Keratinocyte (primary cell): ENCODE measurements at regions not wholly inside any gene's neighbourhood (a gene's known extent, or its start where the extent isn't known, plus 50 kb on each side); places are given as distances from the start of the nearest gene placed in this dataset.

Experiments used
- DNase-seq: peaks from one replicate; pipeline ENCODE4 v3.0.0-alpha.2; 2011; ENCODE audit warnings: low read depth, missing footprints, low spot score
- FAIRE-seq: peaks from 2 replicates; lab custom pipeline; 2011; peaks lifted over from hg19 to GRCh38; lab: Jason Lieb, UNC
- H2AFZ ChIP-seq: 2 replicates; pipeline ENCODE4 v1.6.0; 2012; ENCODE audit warnings: low read length, control low read depth, inconsistent platforms; ENCODE audit not compliant: control insufficient read depth
- H3K27ac ChIP-seq: 2 replicates; pipeline ENCODE4 v1.5.1; 2011; ENCODE audit warnings: low read length; ENCODE audit not compliant: control insufficient read depth, insufficient read depth
- H3K27me3 ChIP-seq: 3 replicates; pipeline ENCODE4 v1.6.0; 2011; ENCODE audit warnings: low read length; ENCODE audit not compliant: control insufficient read depth, insufficient read depth; ENCODE audit errors: extremely low read depth
- H3K36me3 ChIP-seq, 2 experiments: 2 replicates in 1 of 2; 3 replicates in 1 of 2; pipeline ENCODE4 v1.5.1; 2011; ENCODE audit warnings: low read length in 2 of 2, mild to moderate bottlenecking in 1 of 2; ENCODE audit not compliant: control insufficient read depth in 2 of 2, insufficient read depth in 2 of 2; ENCODE audit errors: extremely low read depth in 1 of 2
- H3K4me1 ChIP-seq: 3 replicates; pipeline ENCODE4 v1.5.1; 2011; ENCODE audit warnings: low read length; ENCODE audit not compliant: control insufficient read depth, insufficient read depth; ENCODE audit errors: extremely low read depth
- H3K4me2 ChIP-seq: 3 replicates; pipeline ENCODE4 v1.6.0; 2011; ENCODE audit warnings: low read depth, low read length; ENCODE audit not compliant: control insufficient read depth, insufficient read depth; ENCODE audit errors: extremely low read depth
- H3K4me3 ChIP-seq, 3 experiments: fragments of 200-600 bp in 1 of 3; sonication (generic) in 1 of 3; 2 replicates in 2 of 3; 3 replicates in 1 of 3; pipeline ENCODE4 v1.5.1; 2011 to 2016; ENCODE audit warnings: low read length in 3 of 3, mild to moderate bottlenecking in 3 of 3, control low read depth in 2 of 3, inconsistent platforms in 1 of 3, low read depth in 1 of 3, mixed read lengths in 1 of 3, mixed run types in 1 of 3, moderate library complexity in 1 of 3; ENCODE audit not compliant: control insufficient read depth in 2 of 3, insufficient read depth in 2 of 3; ENCODE audit errors: extremely low read depth in 1 of 3
- H3K79me2 ChIP-seq: 2 replicates; pipeline ENCODE4 v1.6.0; 2012; ENCODE audit warnings: low read length; ENCODE audit not compliant: control insufficient read depth, insufficient read depth
- H3K9ac ChIP-seq: 3 replicates; pipeline ENCODE4 v1.6.0; 2011; ENCODE audit warnings: low read length; ENCODE audit not compliant: control insufficient read depth, insufficient read depth; ENCODE audit errors: extremely low read depth
- H3K9me1 ChIP-seq: 3 replicates; pipeline ENCODE4 v1.6.0; 2011; ENCODE audit warnings: low read length; ENCODE audit not compliant: control insufficient read depth, insufficient read depth; ENCODE audit errors: extremely low read depth
- H3K9me3 ChIP-seq: 2 replicates; pipeline ENCODE4 v1.5.1; 2012; ENCODE audit warnings: low read depth, low read length; ENCODE audit not compliant: control insufficient read depth
- H4K20me1 ChIP-seq: 3 replicates; pipeline ENCODE4 v1.6.0; 2011; ENCODE audit warnings: low read length; ENCODE audit not compliant: control insufficient read depth, insufficient read depth; ENCODE audit errors: extremely low read depth
- CTCF ChIP-seq, 3 experiments: IDR thresholded peaks in 1 of 3; conservative IDR thresholded peaks in 1 of 3; optimal IDR thresholded peaks in 1 of 3; 2 replicates in 2 of 3; 3 replicates in 1 of 3; pipeline versions ENCODE3 to v1.5.1; 2011; ENCODE audit warnings: low read length in 3 of 3, mild to moderate bottlenecking in 3 of 3, moderate library complexity in 2 of 3, control low read depth in 1 of 3, inconsistent platforms in 1 of 3; ENCODE audit not compliant: insufficient read depth in 2 of 3; ENCODE audit errors: extremely low read depth in 1 of 3
- EZH2 ChIP-seq: IDR thresholded peaks from one replicate; pipeline ENCODE4 v1.6.1; 2012; ENCODE audit warnings: inconsistent platforms, mild to moderate bottlenecking, low read length, moderate library complexity
- dilution Hi-C: fragments of 300-500 bp; cut with MboI; formaldehyde crosslinking; loops from one replicate; pipeline ENCODE4 v1.7.0; 2020; ENCODE audit warnings: low sequenced_read_pairs; ENCODE audit not compliant: extremely low pct_ligation_motif_present

DNA sequence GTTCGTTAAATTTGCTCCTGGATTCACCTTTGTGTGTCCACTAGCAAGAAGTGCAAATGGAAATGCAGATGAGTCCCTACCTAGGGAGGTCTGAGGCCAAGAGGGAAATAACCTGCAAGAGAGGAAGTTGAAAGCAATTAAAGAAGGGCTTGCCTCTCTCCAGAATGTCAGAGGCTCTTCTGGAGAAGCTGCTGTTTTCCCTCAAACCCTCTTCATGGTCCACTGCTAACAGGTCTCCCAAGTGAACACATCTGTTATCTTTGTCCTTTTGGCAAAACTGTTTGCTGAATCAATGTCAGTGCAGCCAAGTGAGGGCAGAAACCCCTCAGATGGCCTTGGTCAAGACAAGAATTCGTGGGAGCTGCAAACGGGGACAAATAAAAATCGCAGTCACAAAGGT, 177.3 kb upstream of the PLXNA2 start:
- Histone ChIP-seq H3K9ac (no peak overlapping the region), H3K9me3 (no peaks in the 10 kb centered on the region), H3K4me2 (no peak overlapping the region), H4K20me1 (no peaks in the 10 kb centered on the region), H3K4me1 (no peaks in the 10 kb centered on the region), H3K9me1 (no peaks in the 10 kb centered on the region), H3K27ac (no peak overlapping the region), H3K4me3 (no peak overlapping the region), H2AFZ (no peak overlapping the region), H3K27me3 (no peaks in the 10 kb centered on the region), H3K36me3 (no peaks in the 10 kb centered on the region), H3K79me2 (no peaks in the 10 kb centered on the region)
- FAIRE-seq, result no peak
- dilution Hi-C loops, result no loop called here
- no peak for DNase-seq
- TF ChIP-seq EZH2 (no peak), CTCF (optimal IDR thresholded peaks at IDR 0.05 in 1 of 3, IDR thresholded peaks at IDR 0.05 in 1 of 3, conservative IDR thresholded peaks at IDR 0.05 in 1 of 3; ENCODE audit: extremely low read depth in 1 of 3, insufficient read depth in 2 of 3, low read length in 3 of 3) (no peak)

DNA sequence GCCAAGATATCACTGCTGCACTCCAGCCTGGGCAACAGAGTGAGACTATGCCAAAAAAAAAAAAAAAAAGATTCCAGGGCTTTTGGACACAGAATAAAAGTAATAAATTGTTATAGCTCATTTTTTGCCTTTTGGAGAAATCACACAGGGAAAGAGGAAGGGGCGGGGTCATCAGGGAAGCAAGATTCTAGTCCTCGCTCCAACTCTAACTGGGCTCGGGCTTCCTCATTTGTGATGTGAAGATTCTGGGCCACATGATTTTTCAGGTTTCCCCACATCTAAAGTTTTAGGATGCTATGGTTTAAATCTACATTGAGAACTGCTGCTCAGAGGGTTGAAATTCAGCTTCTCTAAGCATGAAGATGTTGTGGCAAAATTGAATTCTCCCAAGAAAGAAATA, 179.3 kb upstream of the PLXNA2 start:
- no peak for DNase-seq
- H3K27ac ChIP-seq, result no peak overlapping the region
- no peaks in the 10 kb centered on the region for H4K20me1 ChIP-seq
- no peaks in the 10 kb centered on the region for H3K36me3 ChIP-seq
- H3K9ac ChIP-seq, result no peak overlapping the region
- H3K4me3 ChIP-seq, result no peak overlapping the region
- no peak for FAIRE-seq
- no peaks in the 10 kb centered on the region for H3K79me2 ChIP-seq
- no peaks in the 10 kb centered on the region for H3K9me3 ChIP-seq
- dilution Hi-C loops, result no loop called here
- no peaks in the 10 kb centered on the region for H3K9me1 ChIP-seq
- H3K4me1 ChIP-seq, result no peaks in the 10 kb centered on the region
- no peaks in the 10 kb centered on the region for H3K27me3 ChIP-seq
- H3K4me2 ChIP-seq, result no peak overlapping the region
- TF ChIP-seq EZH2, result no peak
- no peak for TF ChIP-seq CTCF (optimal IDR thresholded peaks at IDR 0.05 in 1 of 3, IDR thresholded peaks at IDR 0.05 in 1 of 3, conservative IDR thresholded peaks at IDR 0.05 in 1 of 3; ENCODE audit: extremely low read depth in 1 of 3, insufficient read depth in 2 of 3, low read length in 3 of 3)
- H2AFZ ChIP-seq, result no peak overlapping the region
